ENCODE measurements at regions not wholly inside any gene's neighbourhood (a gene's known extent, or its start where the extent isn't known, plus 50 kb on each side); places are given as distances from the start of the nearest gene placed in this dataset.
"Not testable (repeated sequence)": the region's sequence is repeated elsewhere in the genome, so short reads cannot be mapped to it uniquely, and the experiment has no call there.

DNA sequence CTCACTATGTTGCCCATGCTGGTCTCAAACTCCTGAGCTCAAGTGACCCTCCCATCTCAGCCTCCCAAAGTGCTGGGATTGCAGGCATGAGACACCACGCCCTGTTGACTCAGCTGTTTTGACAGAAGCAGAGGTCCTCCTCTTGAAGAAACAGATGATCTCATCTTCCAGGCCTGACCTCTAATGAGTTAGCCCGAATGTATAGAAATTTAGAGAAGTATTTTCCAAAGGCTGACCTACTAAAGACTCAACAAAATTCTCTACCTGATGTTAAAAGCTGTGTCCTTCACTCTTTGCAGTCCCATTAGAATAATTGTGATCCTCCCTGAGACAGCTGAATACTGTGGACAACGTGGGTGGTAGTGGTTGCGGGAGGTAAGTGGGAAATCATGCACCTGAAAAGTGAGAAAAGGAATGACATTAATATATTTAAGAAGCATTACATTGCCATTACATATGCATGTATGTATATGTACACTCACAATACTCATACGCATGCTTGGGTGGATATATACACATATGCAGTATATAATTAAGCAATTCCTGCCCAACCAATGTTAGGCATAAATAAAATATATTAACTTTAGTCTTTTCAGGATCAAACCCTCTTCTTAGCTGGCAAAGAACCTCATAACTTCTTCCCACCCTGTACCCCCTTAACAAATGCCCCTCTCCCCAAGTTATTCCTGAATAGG, 204.6 kb upstream of the NR2F2 start:
- no peak overlapping the region for H3K4me3 ChIP-seq (ENCODE audit: low read depth, low read length)
- peak; percentile 52 for DNase-seq (ENCODE audit: low read depth)

DNA sequence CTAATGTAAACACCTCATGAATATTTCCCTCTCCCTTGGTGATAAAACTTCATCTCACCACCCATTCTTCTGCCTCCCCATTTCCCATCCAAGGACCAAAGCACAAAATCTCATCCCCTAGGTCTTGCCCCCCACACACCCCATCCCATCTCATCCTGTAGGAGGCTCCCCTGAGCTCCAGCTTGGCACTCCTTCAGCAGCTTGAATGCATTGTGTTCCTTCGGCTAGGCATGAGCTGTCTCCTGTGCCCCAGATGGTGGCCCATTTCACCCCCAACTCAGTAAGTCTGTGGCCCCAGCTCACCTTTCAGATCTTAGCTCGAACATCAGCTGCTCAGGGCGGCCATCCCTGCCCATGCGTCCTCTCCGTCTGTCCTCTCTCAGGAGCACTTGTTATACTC, 203.6 kb upstream of the NR2F2 start:
- no peak for DNase-seq (ENCODE audit: low read depth)
- H3K4me3 ChIP-seq (ENCODE audit: low read depth, low read length), result no peak overlapping the region

DNA sequence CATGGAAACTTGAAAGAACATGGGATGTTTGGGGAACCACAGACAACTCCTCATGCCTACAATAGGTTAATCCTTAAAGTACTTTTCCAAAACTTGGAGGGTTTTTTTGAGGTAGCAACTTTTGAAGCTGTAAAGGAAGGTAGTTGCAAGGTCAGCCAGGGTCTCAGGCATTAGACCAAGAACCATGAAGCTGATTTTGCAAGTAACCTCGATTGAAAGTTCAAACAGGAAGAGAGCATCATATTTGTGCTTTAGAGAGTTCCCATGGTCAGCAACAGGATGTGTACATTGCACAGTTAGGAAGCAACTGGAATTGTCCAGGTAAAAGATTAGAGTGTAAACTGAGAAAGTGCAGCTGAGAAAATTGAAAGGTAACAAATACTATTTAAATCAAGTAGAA, 199.8 kb upstream of the NR2F2 start:
- no peak for DNase-seq (ENCODE audit: low read depth)
- no peak overlapping the region for H3K4me3 ChIP-seq (ENCODE audit: low read depth, low read length)

DNA sequence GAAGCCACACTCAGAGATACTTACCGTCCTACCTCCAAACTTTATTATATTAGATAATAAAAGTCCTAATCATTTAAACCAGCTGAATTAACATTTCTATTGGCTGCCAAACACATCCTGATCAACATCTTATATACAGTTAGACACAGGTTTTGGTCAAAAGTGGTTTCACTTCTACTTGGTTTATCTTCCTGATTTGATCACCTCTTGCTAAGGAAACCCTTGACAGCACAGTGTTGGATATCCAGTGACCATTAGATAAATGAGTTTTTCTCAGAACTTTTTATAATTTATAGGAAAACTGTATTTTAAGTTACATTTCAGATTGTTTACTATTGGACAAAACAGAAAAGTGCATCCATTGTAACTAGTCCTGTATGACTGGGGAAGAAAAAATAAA, 198.4 kb upstream of the NR2F2 start:
- H3K4me3 ChIP-seq (ENCODE audit: low read depth, low read length), result no peak overlapping the region
- DNase-seq (ENCODE audit: low read depth), result no peak

DNA sequence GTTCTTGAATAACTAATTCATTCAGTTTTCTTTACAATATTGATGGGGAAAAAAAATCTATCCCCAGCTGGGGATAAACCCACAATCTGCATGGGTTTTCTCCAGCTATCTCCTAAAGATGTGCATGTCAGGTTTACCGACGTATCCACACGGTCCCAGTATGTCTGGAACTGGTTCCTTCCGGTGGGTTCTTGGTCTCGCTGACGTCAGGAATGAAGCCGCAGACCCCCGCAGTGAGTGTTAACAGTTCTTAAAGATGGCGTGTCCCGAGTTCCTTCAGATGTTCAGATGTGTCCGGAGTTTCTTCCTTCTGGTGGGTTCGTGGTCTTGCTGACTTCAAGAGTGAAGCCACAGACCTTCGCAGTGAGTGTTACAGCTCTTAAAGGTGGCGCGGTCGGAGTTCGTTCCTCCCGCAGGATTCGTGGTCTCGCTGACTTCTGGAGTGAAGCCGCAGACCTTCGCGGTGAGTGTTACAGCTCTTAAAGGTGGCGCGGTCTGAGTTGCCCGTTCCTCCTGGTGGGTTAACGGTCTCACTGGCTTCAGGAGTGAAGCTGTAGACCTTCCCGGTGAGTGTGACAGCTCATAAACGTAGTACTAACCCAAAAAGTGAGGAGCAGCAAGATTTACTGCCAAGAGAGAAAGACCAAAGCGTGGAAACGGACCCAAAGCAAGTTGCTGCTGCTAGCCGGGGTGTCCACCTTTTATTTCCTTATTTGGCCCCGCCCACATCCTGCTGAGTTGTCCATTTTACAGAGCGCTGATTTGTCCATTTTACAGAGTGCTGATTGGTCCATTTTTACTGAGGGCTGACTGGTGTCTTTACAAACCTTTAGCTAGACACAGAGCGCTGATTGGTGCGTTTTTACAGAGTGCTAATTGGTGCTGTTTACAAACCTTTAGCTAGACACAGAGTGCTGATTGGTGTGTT, 195.1 kb upstream of the NR2F2 start:
- DNase-seq (ENCODE audit: low read depth), result no peak
- no peak overlapping the region for H3K4me3 ChIP-seq (ENCODE audit: low read depth, low read length)

DNA sequence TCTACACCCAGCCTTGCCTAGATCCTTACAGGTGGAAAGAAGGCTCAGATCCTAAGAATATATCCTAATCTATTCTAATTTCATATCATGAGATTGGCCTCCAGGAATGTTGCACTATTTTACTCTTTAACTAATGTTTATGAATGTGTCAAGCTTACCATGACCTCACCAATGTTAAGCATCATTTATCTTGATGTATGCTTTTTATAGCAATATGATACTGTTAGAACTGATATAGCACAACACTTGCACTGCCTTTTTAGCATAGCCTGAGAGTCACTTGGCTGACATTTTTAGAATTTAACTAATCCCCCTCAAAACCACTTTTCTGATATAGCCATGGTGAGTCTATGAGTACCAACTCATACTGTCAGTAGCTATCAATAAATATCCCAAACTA, 191.5 kb upstream of the NR2F2 start:
- DNase-seq (ENCODE audit: low read depth), result no peak
- no peak overlapping the region for H3K4me3 ChIP-seq (ENCODE audit: low read depth, low read length)

DNA sequence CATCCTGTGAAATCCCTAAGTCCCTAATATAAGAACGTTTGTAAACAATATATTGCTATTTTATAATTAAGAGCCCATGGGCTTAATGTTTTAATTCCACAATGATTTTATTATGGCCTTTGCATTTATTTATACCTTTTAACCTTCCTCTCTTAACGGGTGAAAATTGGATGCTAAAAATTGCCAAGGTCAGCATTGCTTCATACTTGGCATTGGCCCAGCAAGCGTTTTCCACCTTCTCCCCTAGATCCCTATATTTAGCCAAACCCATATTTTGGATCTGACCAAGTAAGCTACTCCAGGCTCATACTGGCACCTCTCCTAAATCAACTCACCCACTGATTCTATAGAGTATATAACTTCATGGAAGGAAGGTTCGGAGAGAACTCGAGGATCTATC, 188.0 kb upstream of the NR2F2 start:
- no peak for DNase-seq (ENCODE audit: low read depth)
- no peak overlapping the region for H3K4me3 ChIP-seq (ENCODE audit: low read depth, low read length)

DNA sequence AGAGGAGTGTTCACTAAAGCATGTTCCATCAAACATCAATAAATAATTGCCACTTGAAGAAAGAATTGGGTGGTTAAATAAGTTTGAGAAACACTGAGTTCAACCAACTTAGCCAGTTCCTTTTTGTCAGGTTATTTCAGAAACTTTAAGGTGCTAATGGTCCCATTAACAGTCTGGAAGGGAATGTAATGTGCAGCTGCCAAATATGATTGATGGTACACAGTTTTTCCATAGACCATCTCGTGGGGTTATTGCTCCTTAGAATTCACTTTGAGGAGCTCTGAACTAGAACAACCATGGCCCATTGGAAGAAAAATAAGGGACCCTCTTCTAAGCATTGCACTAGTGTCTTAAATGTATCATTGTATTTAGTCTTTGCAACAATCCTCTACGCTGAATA, 185.8 kb upstream of the NR2F2 start:
- DNase-seq (ENCODE audit: low read depth), result no peak
- no peak overlapping the region for H3K4me3 ChIP-seq (ENCODE audit: low read depth, low read length)

DNA sequence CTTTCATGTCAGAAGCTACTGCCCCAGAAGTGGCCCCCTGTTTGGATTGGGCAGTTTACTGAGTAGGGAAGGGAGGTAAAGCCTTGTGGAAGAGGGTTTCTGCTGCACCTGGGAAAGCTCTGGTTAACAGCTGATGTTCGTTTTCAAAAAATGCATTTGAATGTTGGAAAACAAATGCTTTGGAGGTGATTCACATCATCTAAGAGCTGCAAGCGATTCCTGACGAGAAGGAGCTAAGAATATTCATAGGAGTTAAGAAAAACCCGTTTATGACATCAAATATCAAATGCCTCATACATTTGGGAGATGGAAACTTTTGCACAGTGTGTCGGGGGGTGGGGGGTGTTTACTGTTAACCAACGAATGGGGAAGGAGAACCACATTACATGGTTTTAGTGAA, 183.8 kb upstream of the NR2F2 start:
- DNase-seq (ENCODE audit: low read depth), result no peak

DNA sequence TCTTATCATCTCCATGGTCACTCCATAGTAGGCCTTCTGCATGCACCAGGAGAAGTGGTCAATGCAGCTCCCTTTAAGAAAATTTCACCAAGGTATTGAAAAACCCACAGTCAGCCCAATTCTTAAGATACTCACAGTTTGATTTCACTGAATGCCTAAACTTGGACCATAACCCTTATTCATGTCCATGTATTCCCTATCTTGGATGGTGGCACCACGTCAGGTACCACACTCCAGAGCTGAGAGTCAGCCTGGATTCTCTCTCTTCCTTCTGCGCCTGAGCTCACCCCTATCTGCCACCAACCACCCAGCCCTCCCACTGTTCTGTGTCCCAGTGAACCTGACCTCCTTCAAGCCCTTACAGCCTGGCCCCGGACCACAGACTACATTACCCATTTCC, 183.2 kb upstream of the NR2F2 start:
- no peak for DNase-seq (ENCODE audit: low read depth)
- H3K4me3 ChIP-seq (ENCODE audit: low read depth, low read length), result no peak overlapping the region

More for the DNA sequence above, 183.8 kb upstream of the NR2F2 start:
- no peak overlapping the region for H3K4me3 ChIP-seq (ENCODE audit: low read depth, low read length)

DNA sequence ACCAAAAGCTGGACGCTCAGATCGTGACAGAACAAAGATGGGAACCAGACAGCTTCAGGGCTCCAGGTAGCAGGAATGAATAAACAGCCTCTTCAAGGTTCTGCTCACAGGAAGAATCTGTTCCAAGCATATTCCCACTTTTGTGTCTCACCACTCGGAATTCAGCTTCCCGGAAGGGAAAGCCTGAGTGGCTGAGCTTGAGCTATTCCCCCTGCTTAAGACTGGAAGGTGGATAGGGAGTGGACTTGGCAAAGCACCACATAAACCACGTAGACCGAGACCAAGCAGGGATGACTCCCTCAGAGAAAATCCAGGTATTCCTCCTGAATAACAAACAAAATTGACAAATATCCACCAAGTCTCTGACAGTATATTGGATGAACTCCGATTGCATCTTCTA, 180.2 kb upstream of the NR2F2 start:
- DNase-seq (ENCODE audit: low read depth), result no peak
- no peak overlapping the region for H3K4me3 ChIP-seq (ENCODE audit: low read depth, low read length)

DNA sequence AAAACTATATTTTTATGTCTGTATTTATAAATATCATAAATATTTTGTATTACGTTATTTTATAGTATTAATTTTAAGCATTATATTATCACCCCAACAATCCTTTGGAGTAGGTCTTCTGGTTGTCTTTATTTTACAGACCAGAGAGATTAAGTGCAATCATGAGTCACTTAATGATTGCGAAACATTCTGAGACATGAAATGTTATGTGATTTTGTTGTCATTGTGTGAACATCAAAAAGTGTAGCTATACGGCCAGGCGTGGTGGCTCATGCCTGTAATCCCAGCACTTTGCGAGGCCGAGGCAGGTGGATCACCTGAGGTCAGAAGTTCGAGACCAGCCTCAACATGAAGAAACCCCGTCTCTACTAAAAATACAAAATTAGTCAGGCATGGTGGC, 178.8 kb upstream of the NR2F2 start:
- DNase-seq (ENCODE audit: low read depth), result peak; percentile 51
- H3K4me3 ChIP-seq (ENCODE audit: low read depth, low read length), result not testable (repeated sequence)

DNA sequence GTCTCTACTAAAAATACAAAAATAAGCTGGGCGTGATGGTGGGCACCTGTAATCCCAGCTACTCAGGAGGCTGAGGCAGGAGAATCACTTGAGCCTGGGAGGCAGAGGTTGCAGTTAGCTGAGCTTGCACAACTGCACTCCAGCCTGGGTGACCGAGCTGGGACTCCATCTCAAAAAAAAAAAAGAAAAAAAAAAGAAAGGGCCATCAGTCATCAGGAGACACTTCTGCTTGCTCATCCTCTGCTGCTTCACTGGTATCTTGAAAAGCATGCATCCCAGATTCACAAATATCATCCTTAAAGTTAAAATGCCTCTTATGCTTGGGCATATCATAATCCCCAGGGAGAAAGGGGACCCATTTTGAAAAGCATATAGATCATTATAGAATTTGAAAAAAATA, 176.6 kb upstream of the NR2F2 start:
- H3K4me3 ChIP-seq (ENCODE audit: low read depth, low read length), result no peak overlapping the region
- no peak for DNase-seq (ENCODE audit: low read depth)

DNA sequence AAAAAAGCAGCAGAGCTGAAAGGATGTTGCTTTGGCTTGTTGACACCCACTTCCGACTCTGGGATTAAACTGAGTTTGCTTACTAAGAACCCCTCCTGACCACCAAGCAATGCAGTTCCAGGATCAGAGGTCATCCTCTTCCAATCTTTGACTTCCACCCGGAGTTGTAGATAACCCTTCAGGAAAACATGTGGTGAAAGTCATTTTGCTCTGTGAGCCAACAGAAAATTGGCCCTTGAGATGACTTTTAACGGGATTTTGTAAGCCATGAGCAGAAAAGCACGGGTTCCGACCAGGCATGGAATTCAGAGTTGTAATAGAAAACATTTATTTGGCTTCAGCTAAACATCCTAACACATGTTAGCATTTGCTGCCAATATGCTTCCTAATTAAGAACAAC, 171.6 kb upstream of the NR2F2 start:
- no peak overlapping the region for H3K4me3 ChIP-seq (ENCODE audit: low read depth, low read length)
- DNase-seq (ENCODE audit: low read depth), result no peak

DNA sequence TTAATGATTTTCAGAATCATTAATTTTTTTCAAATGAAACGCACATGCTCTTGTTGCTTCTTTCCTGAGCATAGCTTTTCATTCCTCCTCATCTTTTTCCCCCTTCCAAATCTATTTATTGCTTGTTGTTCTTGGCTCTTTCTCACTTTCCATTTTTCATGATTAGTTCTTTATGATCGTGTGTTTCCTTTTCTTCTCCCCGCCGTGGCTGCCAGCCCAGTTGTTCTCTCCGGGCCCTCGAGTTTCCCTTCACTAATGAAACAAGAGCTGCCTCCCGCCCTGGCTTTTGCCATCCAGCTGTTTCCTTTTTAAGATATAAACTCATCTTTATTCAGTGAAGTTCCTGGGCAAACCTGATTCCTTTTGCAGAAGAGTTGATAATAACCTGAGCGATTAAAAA, 170.2 kb upstream of the NR2F2 start:
- peak; percentile 48 for DNase-seq (ENCODE audit: low read depth)
- H3K4me3 ChIP-seq (ENCODE audit: low read depth, low read length), result no peak overlapping the region

DNA sequence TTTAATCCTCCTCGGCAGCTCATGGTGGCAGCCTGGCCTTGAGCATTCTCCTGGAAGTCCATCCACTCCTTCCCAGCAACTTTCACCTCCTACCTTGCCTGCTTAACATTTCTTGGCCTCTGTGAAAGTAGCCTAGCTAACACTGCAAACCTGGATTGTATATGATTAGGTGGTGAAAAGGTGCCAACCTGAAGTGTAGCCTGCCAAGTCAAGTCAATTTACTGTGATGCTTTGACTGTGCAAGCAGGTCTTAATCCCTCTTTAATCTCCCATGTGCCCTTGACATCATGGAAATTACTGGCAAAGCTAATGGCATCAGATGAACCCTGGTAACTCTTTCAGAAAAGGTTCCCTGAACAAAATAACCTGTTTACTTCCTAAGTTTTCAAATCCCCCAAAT, 169.7 kb upstream of the NR2F2 start:
- no peak overlapping the region for H3K4me3 ChIP-seq (ENCODE audit: low read depth, low read length)
- no peak for DNase-seq (ENCODE audit: low read depth)

DNA sequence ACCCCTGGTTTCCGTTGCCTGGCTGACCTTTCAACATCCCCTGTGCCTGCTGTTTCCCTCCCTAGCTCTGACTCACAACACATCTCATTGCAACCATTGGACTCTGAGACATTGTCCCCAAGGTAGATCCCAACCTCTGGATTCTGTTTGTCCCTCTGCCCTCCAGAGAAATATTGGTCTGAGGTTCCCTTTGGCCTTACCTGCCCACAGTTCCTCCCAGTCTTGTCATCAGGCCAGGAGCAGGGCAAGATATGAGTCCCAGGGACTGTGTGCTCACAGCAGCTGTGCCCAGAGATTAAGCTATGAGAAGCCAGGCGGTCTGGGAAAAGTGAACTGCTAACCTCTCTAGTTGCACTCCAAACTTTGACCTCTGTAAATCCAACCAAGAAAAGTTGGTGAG, 168.2 kb upstream of the NR2F2 start:
- no peak for DNase-seq (ENCODE audit: low read depth)
- no peak overlapping the region for H3K4me3 ChIP-seq (ENCODE audit: low read depth, low read length)

DNA sequence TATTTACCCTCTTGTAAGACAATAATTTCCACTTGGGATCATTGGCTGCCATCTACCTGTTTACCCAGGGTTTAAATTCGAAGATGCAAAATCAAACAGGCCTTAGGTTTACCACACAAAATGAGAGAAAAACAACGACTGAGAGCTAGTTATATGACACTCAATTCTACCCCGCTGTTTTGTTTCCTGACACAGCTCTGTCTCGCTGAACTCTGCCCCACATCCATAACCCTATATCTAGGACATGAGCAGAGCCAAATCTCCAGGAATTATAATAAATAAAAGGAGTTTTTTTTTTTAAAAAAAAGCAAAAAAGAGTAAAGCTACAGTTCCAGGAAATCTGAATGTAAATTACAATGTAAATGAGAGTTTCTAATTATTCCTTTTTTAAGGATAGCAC, 165.4 kb upstream of the NR2F2 start:
- no peak overlapping the region for H3K4me3 ChIP-seq (ENCODE audit: low read depth, low read length)
- DNase-seq (ENCODE audit: low read depth), result no peak

DNA sequence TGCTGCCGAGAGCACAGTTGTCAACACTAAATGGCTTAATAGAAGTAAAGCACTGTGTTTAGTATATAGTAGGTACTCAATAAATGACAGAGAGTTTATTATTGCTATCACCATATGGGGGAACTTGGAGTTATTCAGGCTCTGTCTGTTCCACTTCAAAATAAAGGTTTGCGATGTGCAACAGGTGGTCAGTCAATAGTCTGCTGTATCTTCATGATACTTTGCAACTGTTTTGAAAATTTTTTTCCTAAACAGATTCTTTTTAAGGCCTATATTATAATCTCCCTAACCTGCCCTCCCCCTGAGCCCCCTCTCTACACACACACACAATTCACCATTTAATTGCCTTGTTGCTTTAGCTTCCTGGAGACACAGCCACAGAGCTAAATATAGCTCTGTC, 164.7 kb upstream of the NR2F2 start:
- no peak overlapping the region for H3K4me3 ChIP-seq (ENCODE audit: low read depth, low read length)
- no peak for DNase-seq (ENCODE audit: low read depth)

DNA sequence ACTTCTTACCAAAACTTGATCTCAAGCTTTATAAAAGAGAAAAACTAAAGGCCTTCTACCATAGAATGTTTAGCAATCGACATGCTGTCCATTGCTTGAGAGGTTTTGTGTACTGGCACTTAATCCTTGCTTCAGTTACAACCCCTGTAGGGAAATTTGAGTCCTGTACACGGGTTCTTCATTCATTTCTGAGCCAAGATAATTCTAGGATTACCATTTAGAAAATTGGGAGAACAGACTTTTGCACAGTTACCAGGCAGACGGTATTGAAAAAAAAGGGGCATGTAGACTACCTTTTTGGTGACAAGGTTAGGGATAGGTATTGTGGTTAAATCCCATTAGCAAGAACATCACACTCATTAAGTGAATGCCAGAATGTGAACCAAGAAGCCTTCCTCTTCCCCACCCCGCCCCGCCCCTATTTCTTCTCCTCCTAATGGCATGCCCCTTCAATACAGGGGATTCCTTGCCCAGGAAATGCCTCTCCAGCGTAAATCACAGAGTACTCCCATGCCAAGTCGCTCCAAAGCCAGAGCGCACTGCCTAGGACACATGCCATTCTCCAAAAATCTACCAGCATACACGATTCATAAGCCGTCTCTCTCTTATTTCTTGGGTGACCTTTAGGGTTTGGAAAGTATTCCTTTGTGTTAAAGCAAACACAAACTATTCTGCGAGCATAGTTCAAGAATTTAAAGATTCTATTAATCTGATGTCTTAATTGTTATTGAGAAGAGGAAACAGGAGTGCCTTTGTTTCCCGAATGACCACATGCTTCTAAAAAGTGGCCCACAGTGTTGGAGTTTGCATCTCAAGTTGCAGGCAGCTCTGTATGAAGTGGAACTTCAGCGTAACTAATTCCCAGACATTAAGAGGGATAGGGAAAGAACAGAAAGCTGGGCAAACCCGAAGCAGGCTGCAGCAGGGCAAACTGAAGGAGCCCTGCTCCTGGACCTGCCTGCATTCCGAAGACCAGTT, 164.0 kb upstream of the NR2F2 start:
- DNase-seq (ENCODE audit: low read depth), result no peak

More for the DNA sequence above, 164.0 kb upstream of the NR2F2 start:
- H3K4me3 ChIP-seq (ENCODE audit: low read depth, low read length), result no peak overlapping the region
